GM12878 (cell line): ENCODE measurements at regions not wholly inside any gene's neighbourhood (a gene's known extent, or its start where the extent isn't known, plus 50 kb on each side); places are given as distances from the start of the nearest gene placed in this dataset.

ENCODE experiments used
- CREB1 ChIP-seq: IDR thresholded peaks from 2 replicates; pipeline ENCODE4 v1.6.1; 2012; ENCODE audit warnings: low read depth, mild to moderate bottlenecking, inconsistent platforms
- HDAC6 ChIP-seq: fragments of 200-600 bp; sonication (generic); IDR thresholded peaks from one replicate; pipeline ENCODE4 v1.8.0; 2017; ENCODE audit warnings: antibody characterized with exemption; ENCODE audit not compliant: unreplicated experiment
- JUND ChIP-seq: IDR thresholded peaks from 2 replicates; pipeline ENCODE4 v1.6.1; 2012; ENCODE audit warnings: low read depth, mild to moderate bottlenecking, low read length, improper control_type of control experiment, moderate library complexity
- MEF2A ChIP-seq: IDR thresholded peaks from 2 replicates; pipeline ENCODE4 v1.6.1; 2011; ENCODE audit warnings: low read depth, mild to moderate bottlenecking, low read length, moderate library complexity; ENCODE audit not compliant: insufficient read depth
- MTA3 ChIP-seq: IDR thresholded peaks from 2 replicates; pipeline ENCODE4 v1.6.1; 2012; ENCODE audit warnings: low read length, inconsistent platforms, borderline replicate concordance
- MXI1 ChIP-seq: fragments of 150-350 bp; IDR thresholded peaks from 2 replicates; pipeline ENCODE4 v1.6.1; 2011; ENCODE audit warnings: low read depth, mild to moderate bottlenecking, inconsistent platforms, low read length, improper control_type of control experiment
- NFYA ChIP-seq: IDR thresholded peaks from 2 replicates; pipeline ENCODE4 v1.6.1; 2011; ENCODE audit warnings: low read depth, mild to moderate bottlenecking, low read length, improper control_type of control experiment, borderline replicate concordance
- SMARCA5 ChIP-seq: fragments of 450-650 bp; IDR thresholded peaks from 2 replicates; pipeline ENCODE4 v1.6.1; 2017; ENCODE audit warnings: mild to moderate bottlenecking
- TAF1 ChIP-seq: IDR thresholded peaks from 2 replicates; pipeline ENCODE4 v1.6.1; 2011; ENCODE audit warnings: mild to moderate bottlenecking, low read depth, low read length, borderline replicate concordance
- YBX1 ChIP-seq: fragments of 450-650 bp; IDR thresholded peaks from 2 replicates; pipeline ENCODE4 v1.6.1; 2016; ENCODE audit warnings: antibody characterized with exemption
- YY1 ChIP-seq: IDR thresholded peaks from 2 replicates; pipeline ENCODE4 v1.6.1; 2011; ENCODE audit warnings: low read depth, mild to moderate bottlenecking, low read length
- ZNF384 ChIP-seq: IDR thresholded peaks from 2 replicates; pipeline ENCODE4 v1.6.1; 2012; ENCODE audit warnings: low read depth, mild to moderate bottlenecking, low read length, improper control_type of control experiment, borderline replicate concordance
- TF ChIP-seq, protein P1 (sequence below), 3 experiments: IDR thresholded peaks in 2 of 3; conservative IDR thresholded peaks in 1 of 3; 2 replicates each; pipeline ENCODE4 v1.5.1; 2011; ENCODE audit warnings: low read depth in 3 of 3, low read length in 3 of 3, mild to moderate bottlenecking in 3 of 3, control low read depth in 2 of 3, moderate library complexity in 2 of 3, inconsistent platforms in 1 of 3, mixed read lengths in 1 of 3; ENCODE audit not compliant: control insufficient read depth in 2 of 3, insufficient read depth in 1 of 3; ENCODE audit errors: extremely low read depth in 1 of 3

DNA sequence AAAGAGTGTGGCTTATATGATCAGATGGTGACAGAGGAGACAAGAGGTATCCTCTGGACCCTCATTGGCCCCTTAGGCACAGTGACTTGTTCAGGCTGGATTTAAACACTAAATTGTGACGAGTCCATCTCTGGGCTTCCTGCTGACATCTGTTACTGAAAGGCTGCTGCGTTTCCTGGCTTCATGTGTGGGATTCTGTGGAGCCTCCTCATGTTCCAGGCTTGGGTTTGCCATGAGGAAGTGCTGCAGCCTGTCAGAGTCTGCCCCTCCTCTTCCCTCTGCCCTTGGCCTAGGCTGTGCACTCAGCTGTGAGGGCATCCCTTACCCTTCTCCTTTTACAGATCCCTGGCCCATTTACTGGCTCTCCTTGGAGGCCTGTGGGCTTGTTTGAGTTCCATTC, 159.1 kb upstream of the TTC29 start:
- TF ChIP-seq, protein P1, sequence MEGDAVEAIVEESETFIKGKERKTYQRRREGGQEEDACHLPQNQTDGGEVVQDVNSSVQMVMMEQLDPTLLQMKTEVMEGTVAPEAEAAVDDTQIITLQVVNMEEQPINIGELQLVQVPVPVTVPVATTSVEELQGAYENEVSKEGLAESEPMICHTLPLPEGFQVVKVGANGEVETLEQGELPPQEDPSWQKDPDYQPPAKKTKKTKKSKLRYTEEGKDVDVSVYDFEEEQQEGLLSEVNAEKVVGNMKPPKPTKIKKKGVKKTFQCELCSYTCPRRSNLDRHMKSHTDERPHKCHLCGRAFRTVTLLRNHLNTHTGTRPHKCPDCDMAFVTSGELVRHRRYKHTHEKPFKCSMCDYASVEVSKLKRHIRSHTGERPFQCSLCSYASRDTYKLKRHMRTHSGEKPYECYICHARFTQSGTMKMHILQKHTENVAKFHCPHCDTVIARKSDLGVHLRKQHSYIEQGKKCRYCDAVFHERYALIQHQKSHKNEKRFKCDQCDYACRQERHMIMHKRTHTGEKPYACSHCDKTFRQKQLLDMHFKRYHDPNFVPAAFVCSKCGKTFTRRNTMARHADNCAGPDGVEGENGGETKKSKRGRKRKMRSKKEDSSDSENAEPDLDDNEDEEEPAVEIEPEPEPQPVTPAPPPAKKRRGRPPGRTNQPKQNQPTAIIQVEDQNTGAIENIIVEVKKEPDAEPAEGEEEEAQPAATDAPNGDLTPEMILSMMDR (IDR thresholded peaks at IDR 0.05 in 2 of 3, conservative IDR thresholded peaks at IDR 0.05 in 1 of 3; ENCODE audit: control insufficient read depth in 2 of 3, extremely low read depth in 1 of 3, insufficient read depth in 1 of 3, low read depth in 3 of 3, low read length in 3 of 3) = no peak
- TF ChIP-seq YBX1 (no peak), JUND (no peak), HDAC6 (no peak), NFYA (no peak), MTA3 (no peak), ZNF384 (no peak), CREB1 (no peak), MXI1 (no peak), SMARCA5 (no peak), YY1 (no peak), MEF2A (no peak), TAF1 (no peak)
